ENCODE measurements at regions not wholly inside any gene's neighbourhood (a gene's known extent, or its start where the extent isn't known, plus 50 kb on each side); places are given as distances from the start of the nearest gene placed in this dataset.

GRCh38 chr1:4306559-4307467, 347.6 kb upstream of the AJAP1 start:
- Histone ChIP-seq H3K27ac (no peak overlapping the region), H3K4me3 (replicated peaks in 1 of 3) (no peak overlapping the region), H3K27me3 (no peaks in the 10 kb centered on the region), H3K9me3 (no peaks in the 10 kb centered on the region), H3K36me3 (no peaks in the 10 kb centered on the region), H3K4me1 (no peaks in the 10 kb centered on the region)
- TF ChIP-seq, protein P1, sequence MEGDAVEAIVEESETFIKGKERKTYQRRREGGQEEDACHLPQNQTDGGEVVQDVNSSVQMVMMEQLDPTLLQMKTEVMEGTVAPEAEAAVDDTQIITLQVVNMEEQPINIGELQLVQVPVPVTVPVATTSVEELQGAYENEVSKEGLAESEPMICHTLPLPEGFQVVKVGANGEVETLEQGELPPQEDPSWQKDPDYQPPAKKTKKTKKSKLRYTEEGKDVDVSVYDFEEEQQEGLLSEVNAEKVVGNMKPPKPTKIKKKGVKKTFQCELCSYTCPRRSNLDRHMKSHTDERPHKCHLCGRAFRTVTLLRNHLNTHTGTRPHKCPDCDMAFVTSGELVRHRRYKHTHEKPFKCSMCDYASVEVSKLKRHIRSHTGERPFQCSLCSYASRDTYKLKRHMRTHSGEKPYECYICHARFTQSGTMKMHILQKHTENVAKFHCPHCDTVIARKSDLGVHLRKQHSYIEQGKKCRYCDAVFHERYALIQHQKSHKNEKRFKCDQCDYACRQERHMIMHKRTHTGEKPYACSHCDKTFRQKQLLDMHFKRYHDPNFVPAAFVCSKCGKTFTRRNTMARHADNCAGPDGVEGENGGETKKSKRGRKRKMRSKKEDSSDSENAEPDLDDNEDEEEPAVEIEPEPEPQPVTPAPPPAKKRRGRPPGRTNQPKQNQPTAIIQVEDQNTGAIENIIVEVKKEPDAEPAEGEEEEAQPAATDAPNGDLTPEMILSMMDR (IDR thresholded peaks at IDR 0.05): no peak
- TF ChIP-seq POLR2A (IDR thresholded peaks at IDR 0.05): no peak
- intact Hi-C loops (cut with DNase I): no loop called here
- WGBS, 2 donors: 68 to 74% methylated on average over 8 of the region's 8 CpGs
- DNase-seq: no peak

DNA sequence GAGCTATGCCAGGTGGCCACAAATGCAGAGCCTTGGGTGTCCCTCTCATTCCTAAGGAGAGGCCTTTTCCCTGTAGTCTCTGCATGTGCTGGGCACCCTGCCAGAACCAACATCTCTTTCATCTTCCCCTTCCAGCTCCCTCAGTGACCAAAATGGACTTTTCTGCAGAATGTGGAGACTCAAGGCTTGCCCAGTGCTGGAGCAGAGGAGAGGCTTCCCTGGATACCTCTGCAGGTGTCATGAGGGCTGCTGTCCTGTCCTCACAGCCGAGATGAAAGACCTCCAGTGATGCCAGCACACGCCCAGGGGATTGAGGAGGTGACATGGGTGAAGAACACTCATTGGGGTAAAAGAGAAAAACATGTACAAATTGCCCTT, 347.0 kb upstream of the AJAP1 start:
- no peaks in the 10 kb centered on the region for H3K27me3 ChIP-seq
- no peak overlapping the region for H3K27ac ChIP-seq
- no peak overlapping the region for H3K4me3 ChIP-seq (replicated peaks in 1 of 3)
- 49 to 71% methylated on average over 2 of the region's 2 CpGs for WGBS, 2 donors
- intact Hi-C loops (cut with DNase I): no loop called here
- no peak for TF ChIP-seq POLR2A (IDR thresholded peaks at IDR 0.05)
- TF ChIP-seq, protein P1 (IDR thresholded peaks at IDR 0.05): no peak
- no peak for DNase-seq
- no peaks in the 10 kb centered on the region for H3K4me1 ChIP-seq
- H3K9me3 ChIP-seq: no peaks in the 10 kb centered on the region
- no peaks in the 10 kb centered on the region for H3K36me3 ChIP-seq

GRCh38 chr1:4307911-4308545, 346.4 kb upstream of the AJAP1 start:
- DNase-seq: no peak
- Histone ChIP-seq H3K27me3 (no peaks in the 10 kb centered on the region), H3K4me1 (no peaks in the 10 kb centered on the region), H3K36me3 (no peaks in the 10 kb centered on the region), H3K27ac (no peak overlapping the region), H3K4me3 (replicated peaks in 1 of 3) (no peak overlapping the region), H3K9me3 (no peaks in the 10 kb centered on the region)
- 79 to 87% methylated on average over 15 of the region's 15 CpGs for WGBS, 2 donors
- TF ChIP-seq, protein P1 (IDR thresholded peaks at IDR 0.05): no peak
- no peak for TF ChIP-seq POLR2A (IDR thresholded peaks at IDR 0.05)
- intact Hi-C loops (cut with DNase I): no loop called here

DNA sequence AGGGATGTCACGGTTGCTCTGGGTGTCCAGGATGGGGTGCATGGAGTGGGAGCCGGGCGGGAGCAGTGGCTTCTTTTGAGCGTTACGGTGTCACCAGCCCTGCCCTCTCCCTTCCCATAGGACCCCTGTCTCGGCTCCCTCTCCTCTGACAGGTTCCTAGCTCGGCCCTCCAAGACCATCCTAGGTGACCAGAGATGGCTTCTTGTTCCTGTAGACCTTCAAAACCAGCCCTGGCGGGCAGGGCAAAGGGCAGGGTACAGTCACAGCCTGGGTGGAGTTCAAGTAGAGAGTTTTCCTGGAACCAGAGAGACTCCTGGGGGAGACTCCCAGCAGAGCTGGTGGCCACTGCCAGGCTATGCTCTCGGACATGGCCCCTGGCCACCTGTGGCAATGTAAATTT, 345.6 kb upstream of the AJAP1 start:
- TF ChIP-seq POLR2A (IDR thresholded peaks at IDR 0.05): no peak
- TF ChIP-seq, protein P1 (IDR thresholded peaks at IDR 0.05): no peak
- Histone ChIP-seq H3K4me1 (no peaks in the 10 kb centered on the region), H3K4me3 (replicated peaks in 1 of 3) (no peak overlapping the region), H3K27ac (no peak overlapping the region), H3K36me3 (no peaks in the 10 kb centered on the region), H3K9me3 (no peaks in the 10 kb centered on the region), H3K27me3 (no peaks in the 10 kb centered on the region)
- WGBS, 2 donors: 80 to 85% methylated on average over 9 of the region's 9 CpGs
- no peak for DNase-seq
- intact Hi-C loops (cut with DNase I): no loop called here

Data from thyroid gland (tissue), 4 donors.